GM12878 (cell line): ENCODE measurements at regions not wholly inside any gene's neighbourhood (a gene's known extent, or its start where the extent isn't known, plus 50 kb on each side); places are given as distances from the start of the nearest gene placed in this dataset.
"Not testable (repeated sequence)": the region's sequence is repeated elsewhere in the genome, so short reads cannot be mapped to it uniquely, and the experiment has no call there.

Experiments used
- ATAC-seq: fragments of 200-7000 bp; cut with Tn5 transposase; 3 replicates; pipeline ENCODE4 v1.9.1; 2020; ENCODE audit warnings: mild to moderate bottlenecking, moderate library complexity
- BruUV-seq: library from RNA; stranded (reverse); fragments of 400-500 nt; replicated peaks from 2 replicates; lab custom pipeline; 2021; lab: Mats Ljungman, UMichigan
- CTCF ChIA-PET: fragments of 300-600 bp; sonication (Branson Sonifier 250); formaldehyde crosslinking; extraction: SDS; loops from one replicate; lab custom pipeline; 2021; ENCODE audit warnings: inconsistent platforms; lab: Yijun Ruan, JAX
- POLR2A ChIA-PET: fragments of 350-600 bp; formaldehyde crosslinking; extraction: SDS; loops from one replicate; lab custom pipeline; 2021; ENCODE audit warnings: inconsistent platforms; lab: Charles Lee
- RAD21 ChIA-PET: fragments of 300-600 bp; sonication (Branson Sonifier 250); formaldehyde crosslinking; loops from one replicate; lab custom pipeline; 2023; ENCODE audit warnings: antibody characterized with exemption; ENCODE audit not compliant: unreplicated experiment; lab: Charles Lee
- SMC1A ChIA-PET: fragments of 300-600 bp; sonication (Branson Sonifier 250); formaldehyde crosslinking; loops from one replicate; lab custom pipeline; 2023; ENCODE audit not compliant: unreplicated experiment, uncharacterized antibody; lab: Charles Lee
- DNase-seq: peaks from one replicate; pipeline ENCODE4 v3.0.0-alpha.2; 2011; ENCODE audit warnings: low read depth, low spot score
- FAIRE-seq: peaks from 3 replicates; lab custom pipeline; 2011; peaks lifted over from hg19 to GRCh38; lab: Jason Lieb, UNC
- H2AFZ ChIP-seq: 2 replicates; pipeline ENCODE4 v1.6.0; 2011; ENCODE audit warnings: low read depth, low read length, control low read depth; ENCODE audit not compliant: control insufficient read depth
- H3K27ac ChIP-seq: 2 replicates; pipeline ENCODE4 v1.5.1; 2011; ENCODE audit warnings: control low read depth; ENCODE audit not compliant: control insufficient read depth, insufficient read depth
- H3K27me3 ChIP-seq, 2 experiments: replicated peaks in 1 of 2; 2 replicates each; pipeline versions ENCODE4 v1.6.0 to v1.6.1; 2011; ENCODE audit warnings: low read length in 1 of 2; ENCODE audit not compliant: control insufficient read depth in 2 of 2, insufficient read depth in 2 of 2
- H3K36me3 ChIP-seq, 2 experiments: 2 replicates each; pipeline ENCODE4 v1.5.1; 2011; ENCODE audit warnings: low read length in 1 of 2; ENCODE audit not compliant: control insufficient read depth in 2 of 2, insufficient read depth in 2 of 2
- H3K4me1 ChIP-seq: 2 replicates; pipeline ENCODE4 v1.6.1; 2011; ENCODE audit warnings: mild to moderate bottlenecking, low read length, moderate library complexity, mixed read lengths; ENCODE audit not compliant: control insufficient read depth, insufficient read depth
- H3K4me2 ChIP-seq: 2 replicates; pipeline ENCODE4 v1.6.0; 2011; ENCODE audit warnings: control low read depth; ENCODE audit not compliant: control insufficient read depth, insufficient read depth
- H3K4me3 ChIP-seq: fragments of 200-600 bp; sonication (generic); 2 replicates; pipeline ENCODE4 v1.5.1; 2016
- H3K79me2 ChIP-seq: 2 replicates; pipeline ENCODE4 v1.6.0; 2011; ENCODE audit warnings: low read length; ENCODE audit not compliant: control insufficient read depth, insufficient read depth
- H3K9ac ChIP-seq: 2 replicates; pipeline ENCODE4 v1.8.0; 2011; ENCODE audit warnings: low read length, control low read depth, mixed read lengths; ENCODE audit not compliant: control insufficient read depth, insufficient read depth
- H3K9me3 ChIP-seq: replicated peaks from 3 replicates; pipeline ENCODE4 v1.5.1; 2011; ENCODE audit warnings: mild to moderate bottlenecking, low read length; ENCODE audit not compliant: control insufficient read depth, insufficient read depth
- H4K20me1 ChIP-seq: 2 replicates; pipeline ENCODE4 v1.6.0; 2011; ENCODE audit not compliant: control insufficient read depth, insufficient read depth
- WGBS: methylation state at CpG from one replicate; pipeline ENCODE4 v1.1.6; 2016; ENCODE audit warnings: low lambda C conversion rate; ENCODE audit not compliant: insufficient replicate concordance, insufficient coverage; ENCODE audit errors: missing lambda C conversion rate; 5-methylcytosine and 5-hydroxymethylcytosine counted together
- in situ Hi-C: fragments of 300-500 bp; cut with MboI; formaldehyde crosslinking; loops from 9 replicates; pipeline ENCODE4 v1.14.3; 2018; ENCODE audit warnings: mixed read lengths
- intact Hi-C: fragments of 100-400 bp; cut with micrococcal nuclease; formaldehyde crosslinking; loops from one replicate; pipeline ENCODE4 v1.14.2; 2022; ENCODE audit not compliant: unreplicated experiment

GRCh38 chr14:105769061-105769730 lies 242.8 kb downstream of the TMEM121 start:
- H3K27ac ChIP-seq, FAIRE-seq, H3K9me3 ChIP-seq, ATAC-seq, DNase-seq, BruUV-seq, H3K4me1 ChIP-seq, POLR2A ChIA-PET, H3K4me2 ChIP-seq, H2AFZ ChIP-seq, H3K4me3 ChIP-seq, H3K9ac ChIP-seq, SMC1A ChIA-PET, in situ Hi-C loops, CTCF ChIA-PET, H4K20me1 ChIP-seq, H3K27me3 ChIP-seq, H3K36me3 ChIP-seq, intact Hi-C loops, H3K79me2 ChIP-seq, RAD21 ChIA-PET: not testable (repeated sequence)
- no CpG with 5 or more reads among the region's 35 CpGs for WGBS

- in situ Hi-C loops, H3K79me2 ChIP-seq, H2AFZ ChIP-seq, H3K9ac ChIP-seq, CTCF ChIA-PET, FAIRE-seq, H3K4me3 ChIP-seq, RAD21 ChIA-PET, DNase-seq, H3K36me3 ChIP-seq, SMC1A ChIA-PET, H3K4me2 ChIP-seq, intact Hi-C loops, H3K27me3 ChIP-seq, H3K9me3 ChIP-seq, BruUV-seq, ATAC-seq, H3K27ac ChIP-seq, H4K20me1 ChIP-seq, H3K4me1 ChIP-seq, POLR2A ChIA-PET: not testable (repeated sequence)
- WGBS = no CpG with 5 or more reads among the region's 14 CpGs
Observed at GRCh38 chr14:105770619-105771216, 244.3 kb downstream of the TMEM121 start.

- SMC1A ChIA-PET = not testable (repeated sequence)
Observed at GRCh38 chr14:105771261-105772226, 245.2 kb downstream of the TMEM121 start.

More at GRCh38 chr14:105771261-105772226, 245.2 kb downstream of the TMEM121 start:
- intact Hi-C loops, H4K20me1 ChIP-seq, H3K27ac ChIP-seq, H3K4me1 ChIP-seq, H3K4me2 ChIP-seq, H3K4me3 ChIP-seq, H3K79me2 ChIP-seq, POLR2A ChIA-PET, FAIRE-seq, H2AFZ ChIP-seq, CTCF ChIA-PET, H3K9ac ChIP-seq, H3K9me3 ChIP-seq, ATAC-seq, BruUV-seq, H3K36me3 ChIP-seq, RAD21 ChIA-PET, H3K27me3 ChIP-seq, in situ Hi-C loops, DNase-seq: not testable (repeated sequence)
- WGBS = 58% methylated on average over 11 of the region's 35 CpGs
